ENCODE measurements at regions not wholly inside any gene's neighbourhood (a gene's known extent, or its start where the extent isn't known, plus 50 kb on each side); places are given as distances from the start of the nearest gene placed in this dataset.

- Histone ChIP-seq H3K9ac (no peak overlapping the region), H4K20me1 (ENCODE audit: low read depth) (no peaks in the 10 kb centered on the region)
Observed at GRCh38 chr6:1103021-1103420, 208.9 kb upstream of the FOXQ1 start.

GRCh38 chr6:1100269-1100668 is 211.6 kb upstream of the FOXQ1 start:
- peaks cover 2% of the 10 kb centered on the region for H3K36me3 Mint-ChIP-seq
- Histone ChIP-seq H3K4me3 (no peak overlapping the region), H3K27me3 (peaks cover 82% of the 10 kb centered on the region), H3K36me3 (no peaks in the 10 kb centered on the region), H3K4me2 (no peak overlapping the region), H3K9ac (no peak overlapping the region), H3F3A (ENCODE audit: low read depth) (no peaks in the 10 kb centered on the region), H3K9me3 (ENCODE audit: low read depth) (no peaks in the 10 kb centered on the region), H2AFZ (replicated peaks) (no peak overlapping the region), H3K79me2 (ENCODE audit: low read depth) (no peaks in the 10 kb centered on the region), H4K20me1 (ENCODE audit: low read depth) (no peaks in the 10 kb centered on the region), H3K4me1 (peaks cover 10% of the 10 kb centered on the region), H3K27ac (no peak overlapping the region)
- TF ChIP-seq EZH2 (IDR thresholded peaks at IDR 0.05) = no peak
- TF ChIP-seq CTCF (IDR thresholded peaks at IDR 0.05) = no peak
- TF ChIP-seq EZH2phosphoT487 (IDR thresholded peaks at IDR 0.05) = no peak
- H3K27ac Mint-ChIP-seq = no peak overlapping the region
- peaks cover 9% of the 10 kb centered on the region for H3K9me3 Mint-ChIP-seq
- no peak for DNase-seq (ENCODE audit: low spot score)
- H3K27me3 Mint-ChIP-seq (ENCODE audit: insufficient read depth, low read depth) = peaks cover 10% of the 10 kb centered on the region
- H3K4me1 Mint-ChIP-seq = peaks cover 36% of the 10 kb centered on the region
- no peak overlapping the region for H3K4me3 Mint-ChIP-seq

More at GRCh38 chr6:1103021-1103420, 208.9 kb upstream of the FOXQ1 start:
- H3K27me3 Mint-ChIP-seq (ENCODE audit: insufficient read depth, low read depth) = peaks cover 16% of the 10 kb centered on the region
- no peak overlapping the region for H3K4me3 ChIP-seq
- TF ChIP-seq EZH2phosphoT487 (IDR thresholded peaks at IDR 0.05) (no peak), EZH2 (IDR thresholded peaks at IDR 0.05) (no peak), CTCF (IDR thresholded peaks at IDR 0.05) (no peak)
- H3K4me2 ChIP-seq = no peak overlapping the region
- no peak for DNase-seq (ENCODE audit: low spot score)
- no peaks in the 10 kb centered on the region for H3K79me2 ChIP-seq (ENCODE audit: low read depth)
- peaks cover 21% of the 10 kb centered on the region for H3K9me3 Mint-ChIP-seq
- peaks cover 40% of the 10 kb centered on the region for H3K4me1 Mint-ChIP-seq
- peaks cover 92% of the 10 kb centered on the region for H3K27me3 ChIP-seq
- H3K36me3 Mint-ChIP-seq = peaks cover 5% of the 10 kb centered on the region
- H3K36me3 ChIP-seq = no peaks in the 10 kb centered on the region
- peaks cover 10% of the 10 kb centered on the region for H3K4me1 ChIP-seq
- no peaks in the 10 kb centered on the region for H3K9me3 ChIP-seq (ENCODE audit: low read depth)
- H3K27ac ChIP-seq = no peak overlapping the region
- H3F3A ChIP-seq (ENCODE audit: low read depth) = no peaks in the 10 kb centered on the region
- H2AFZ ChIP-seq (replicated peaks) = no peak overlapping the region
- H3K27ac Mint-ChIP-seq = peak overlapping the region; percentile 57
- no peak overlapping the region for H3K4me3 Mint-ChIP-seq

- H3K4me3 ChIP-seq = no peak overlapping the region
- no peaks in the 10 kb centered on the region for H3K36me3 ChIP-seq
- Mint-ChIP-seq H3K9me3 (peaks cover 9% of the 10 kb centered on the region), H3K36me3 (peaks cover 2% of the 10 kb centered on the region), H3K4me1 (peaks cover 29% of the 10 kb centered on the region), H3K27me3 (ENCODE audit: insufficient read depth, low read depth) (peaks cover 14% of the 10 kb centered on the region), H3K27ac (no peak overlapping the region), H3K4me3 (no peak overlapping the region)
- H3K27me3 ChIP-seq = peaks cover 72% of the 10 kb centered on the region
- H3K9ac ChIP-seq = no peak overlapping the region
- no peaks in the 10 kb centered on the region for H3K9me3 ChIP-seq (ENCODE audit: low read depth)
- peaks cover 6% of the 10 kb centered on the region for H3K4me1 ChIP-seq
- H3F3A ChIP-seq (ENCODE audit: low read depth) = no peaks in the 10 kb centered on the region
- H4K20me1 ChIP-seq (ENCODE audit: low read depth) = no peaks in the 10 kb centered on the region
- no peak overlapping the region for H3K4me2 ChIP-seq
- no peak for DNase-seq (ENCODE audit: low spot score)
- no peaks in the 10 kb centered on the region for H3K79me2 ChIP-seq (ENCODE audit: low read depth)
- H3K27ac ChIP-seq = no peak overlapping the region
- no peak for TF ChIP-seq EZH2 (IDR thresholded peaks at IDR 0.05)
- no peak for TF ChIP-seq CTCF (IDR thresholded peaks at IDR 0.05)
- no peak overlapping the region for H2AFZ ChIP-seq (replicated peaks)
Observed at GRCh38 chr6:1099264-1099663, 212.6 kb upstream of the FOXQ1 start.
